Naive thymus-derived CD4-positive, alpha-beta T cell (primary cell): ENCODE measurements at regions not wholly inside any gene's neighbourhood (a gene's known extent, or its start where the extent isn't known, plus 50 kb on each side); places are given as distances from the start of the nearest gene placed in this dataset.

Experiments used
- ATAC-seq: fragments of 150-1000 bp; cut with Tn5 transposase; 2 replicates; pipeline ENCODE4 v1.10.0; 2021; ENCODE audit warnings: mild to moderate bottlenecking, moderate library complexity
- CTCF ChIA-PET: fragments of 350-600 bp; sonication (Branson Sonifier 250); formaldehyde crosslinking; loops from one replicate; lab custom pipeline; 2021; ENCODE audit warnings: antibody characterized with exemption; lab: Charles Lee
- POLR2A ChIA-PET: fragments of 350-600 bp; sonication (Branson Sonifier 250); formaldehyde crosslinking; loops from one replicate; lab custom pipeline; 2021; ENCODE audit warnings: antibody characterized with exemption, inconsistent platforms; lab: Charles Lee
- DNase-seq, 9 donors: peaks; one replicate each; pipeline versions ENCODE4 v3.0.0 to v3.0.0-alpha.2; 2020 to 2022; ENCODE audit warnings: mixed read lengths in 1 of 9
- H3K27ac ChIP-seq: one replicate; pipeline ENCODE4 v1.7.0; 2013; ENCODE audit warnings: mild to moderate bottlenecking, low read depth, low read length, moderate library complexity
- H3K27me3 ChIP-seq, 2 donors: one replicate each; pipeline ENCODE4 v1.7.0; 2013; ENCODE audit warnings: low read length in 2 of 2, mild to moderate bottlenecking in 2 of 2, moderate library complexity in 2 of 2; ENCODE audit not compliant: control insufficient read depth in 2 of 2, insufficient read depth in 2 of 2
- H3K36me3 ChIP-seq, 3 experiments: 1 replicate in 2 of 3; 2 replicates in 1 of 3; pipeline ENCODE4 v1.7.0; 2013; ENCODE audit warnings: low read length in 3 of 3, mild to moderate bottlenecking in 3 of 3, moderate library complexity in 1 of 3; ENCODE audit not compliant: insufficient read depth in 3 of 3, control insufficient read depth in 2 of 3
- H3K4me1 ChIP-seq, 2 donors: one replicate each; pipeline ENCODE4 v1.7.0; 2013; ENCODE audit warnings: low read length in 2 of 2, mild to moderate bottlenecking in 2 of 2, moderate library complexity in 1 of 2; ENCODE audit not compliant: control insufficient read depth in 2 of 2, insufficient read depth in 2 of 2
- H3K4me3 ChIP-seq: 2 replicates; pipeline ENCODE4 v1.7.0; 2013; ENCODE audit warnings: mild to moderate bottlenecking, low read length
- H3K9me3 ChIP-seq, 3 experiments: 1 replicate in 2 of 3; 2 replicates in 1 of 3; pipeline ENCODE4 v1.7.0; 2013; ENCODE audit warnings: low read length in 3 of 3; ENCODE audit not compliant: control insufficient read depth in 2 of 3
- H3K27ac Mint-ChIP-seq, 9 donors: one replicate each; pipeline ENCODE4 v1.8.0; 2020 to 2022; ENCODE audit warnings: mixed read lengths in 9 of 9, mild to moderate bottlenecking in 8 of 9, moderate library complexity in 5 of 9, inconsistent platforms in 2 of 9
- H3K27me3 Mint-ChIP-seq, 5 donors: one replicate each; pipeline ENCODE4 v1.8.0; 2021 to 2022; ENCODE audit warnings: mixed read lengths in 5 of 5, mild to moderate bottlenecking in 1 of 5
- H3K36me3 Mint-ChIP-seq, 5 donors: one replicate each; pipeline ENCODE4 v1.8.0; 2020 to 2022; ENCODE audit warnings: mixed read lengths in 5 of 5, mild to moderate bottlenecking in 3 of 5, inconsistent platforms in 1 of 5
- H3K4me1 Mint-ChIP-seq, 7 donors: one replicate each; pipeline ENCODE4 v1.8.0; 2020 to 2022; ENCODE audit warnings: mixed read lengths in 7 of 7, mild to moderate bottlenecking in 3 of 7, inconsistent platforms in 1 of 7
- H3K4me3 Mint-ChIP-seq, 10 donors: one replicate each; pipeline ENCODE4 v1.8.0; 2020 to 2022; ENCODE audit warnings: mild to moderate bottlenecking in 10 of 10, mixed read lengths in 10 of 10, moderate library complexity in 6 of 10, inconsistent platforms in 2 of 10
- H3K9me3 Mint-ChIP-seq, 11 donors: one replicate each; pipeline ENCODE4 v1.8.0; 2020 to 2022; ENCODE audit warnings: mixed read lengths in 11 of 11, mild to moderate bottlenecking in 4 of 11, inconsistent platforms in 1 of 11, moderate library complexity in 1 of 11
- intact Hi-C, 2 donors: fragments of 100-400 bp; cut with micrococcal nuclease; formaldehyde crosslinking; loops; one replicate each; pipeline ENCODE4 v1.15.1; 2023

DNA sequence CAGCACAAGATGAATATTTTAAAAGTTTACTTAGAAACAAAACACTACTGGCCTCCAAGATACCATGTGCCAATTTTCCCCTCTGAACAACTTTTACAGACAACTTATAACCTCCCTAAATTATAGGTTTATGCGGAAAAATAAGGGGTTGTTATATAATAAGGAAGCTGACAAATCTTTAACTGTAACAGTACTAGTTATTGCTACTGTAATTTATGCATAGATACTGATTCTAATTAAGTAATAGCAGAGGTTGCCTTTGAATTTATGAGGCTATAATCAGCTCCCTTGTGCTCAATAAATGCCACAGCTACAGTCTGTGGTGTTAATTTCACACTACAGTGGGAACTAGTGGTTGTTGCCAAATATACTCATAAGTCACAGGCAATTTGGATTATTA, 291.3 kb upstream of the PCSK5 start:
- H3K27ac ChIP-seq, result no peak overlapping the region
- Mint-ChIP-seq H3K4me3 (no peak overlapping the region), H3K36me3 (no peaks in the 10 kb centered on the region), H3K27ac (no peak overlapping the region), H3K9me3 (peaks cover 0 to 3% (median 0%) of the 10 kb centered on the region in 11 donors), H3K4me1 (no peaks in the 10 kb centered on the region), H3K27me3 (peaks cover 0 to 13% (median 6%) of the 10 kb centered on the region in 5 donors)
- no peaks in the 10 kb centered on the region for H3K9me3 ChIP-seq
- no peaks in the 10 kb centered on the region for H3K4me1 ChIP-seq
- ChIA-PET CTCF (no interaction called here), POLR2A (no interaction called here)
- intact Hi-C loops, result no loop called here
- H3K27me3 ChIP-seq, result no peaks in the 10 kb centered on the region
- no peaks in the 10 kb centered on the region for H3K36me3 ChIP-seq
- DNase-seq (no peak), ATAC-seq (no peak)
- H3K4me3 ChIP-seq, result no peak overlapping the region

DNA sequence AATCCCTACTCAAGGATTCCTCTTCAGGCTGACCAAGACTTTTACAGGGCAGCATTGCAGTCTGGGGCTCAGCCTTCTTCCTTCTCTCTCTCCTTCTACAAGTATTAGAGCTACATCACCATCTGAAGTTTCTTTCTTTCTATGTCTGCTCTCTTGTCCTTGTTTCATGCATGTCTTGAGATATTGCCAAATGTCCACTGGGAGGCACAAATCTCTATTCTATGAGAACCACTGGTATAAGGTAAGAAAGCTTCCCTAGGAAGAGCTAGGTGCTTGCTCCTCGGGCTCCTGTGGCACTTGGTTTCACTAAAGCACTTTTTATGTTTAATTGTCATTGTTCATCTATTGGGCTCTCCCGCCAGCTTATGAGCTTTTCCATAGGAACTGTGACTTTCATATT, 289.2 kb upstream of the PCSK5 start:
- Histone ChIP-seq H3K36me3 (no peaks in the 10 kb centered on the region), H3K9me3 (no peaks in the 10 kb centered on the region), H3K4me1 (no peaks in the 10 kb centered on the region), H3K27me3 (no peaks in the 10 kb centered on the region), H3K4me3 (no peak overlapping the region), H3K27ac (no peak overlapping the region)
- DNase-seq (no peak), ATAC-seq (no peak)
- Mint-ChIP-seq H3K9me3 (no peaks in the 10 kb centered on the region), H3K27me3 (peaks cover 0 to 15% (median 4%) of the 10 kb centered on the region in 5 donors), H3K27ac (no peak overlapping the region), H3K4me3 (no peak overlapping the region), H3K4me1 (no peaks in the 10 kb centered on the region), H3K36me3 (no peaks in the 10 kb centered on the region)
- intact Hi-C loops, result no loop called here
- CTCF ChIA-PET, result interaction anchor here (1.2 kb wide), 1 partner anchor 700 kb away, joined by 4 read pairs; no protein-coding TSS in a partner anchor
- POLR2A ChIA-PET, result no interaction called here

DNA sequence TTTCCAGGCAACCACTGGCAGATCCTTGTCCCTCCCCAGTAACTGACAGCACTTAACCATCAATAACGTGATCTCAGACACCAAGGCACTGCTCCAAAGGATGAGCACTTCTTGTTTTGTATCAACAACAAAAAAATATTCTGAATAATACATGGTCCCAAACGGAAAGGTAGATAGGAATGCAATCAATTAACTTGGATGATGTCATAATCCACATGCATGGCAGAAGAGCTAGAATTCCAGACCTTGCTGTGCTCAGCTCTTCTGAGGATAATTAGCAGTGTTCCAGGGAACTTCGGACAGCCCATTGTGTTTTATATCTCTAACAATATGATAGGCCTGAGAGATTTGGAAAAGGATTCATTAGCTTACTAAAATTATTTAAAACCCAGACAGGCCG, 288.4 kb upstream of the PCSK5 start:
- Histone ChIP-seq H3K36me3 (no peaks in the 10 kb centered on the region), H3K27ac (no peak overlapping the region), H3K4me3 (no peak overlapping the region), H3K9me3 (no peaks in the 10 kb centered on the region), H3K27me3 (no peaks in the 10 kb centered on the region), H3K4me1 (no peaks in the 10 kb centered on the region)
- intact Hi-C loops, result no loop called here
- DNase-seq (no peak), ATAC-seq (no peak)
- ChIA-PET CTCF (interaction anchor here (1.2 kb wide), 1 partner anchor 700 kb away, joined by 4 read pairs; no protein-coding TSS in a partner anchor), POLR2A (no interaction called here)
- no peaks in the 10 kb centered on the region for H3K4me1 Mint-ChIP-seq
- no peaks in the 10 kb centered on the region for H3K9me3 Mint-ChIP-seq
- no peak overlapping the region for H3K27ac Mint-ChIP-seq
- no peak overlapping the region for H3K4me3 Mint-ChIP-seq
- H3K27me3 Mint-ChIP-seq, result peaks cover 0 to 21% (median 4%) of the 10 kb centered on the region in 5 donors
- no peaks in the 10 kb centered on the region for H3K36me3 Mint-ChIP-seq

DNA sequence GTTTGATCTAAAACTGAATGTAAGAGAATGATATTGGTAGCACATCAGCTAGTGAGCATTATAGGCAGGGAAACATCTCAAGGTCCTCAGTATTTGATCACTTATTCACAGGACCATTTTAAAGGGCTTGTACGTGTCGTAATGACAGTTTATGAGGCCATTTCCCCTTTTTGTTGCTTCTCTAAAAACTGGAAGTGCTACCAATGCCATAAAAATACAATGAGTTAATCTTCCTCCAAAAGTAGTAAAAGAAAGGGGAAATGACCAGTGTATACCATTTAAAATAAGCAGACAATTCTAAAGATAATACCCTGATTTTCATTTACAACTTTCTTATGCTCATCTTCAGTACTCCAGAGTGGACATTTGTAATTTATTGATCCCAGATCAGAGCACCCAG, 285.8 kb upstream of the PCSK5 start:
- DNase-seq, result no peak
- ChIA-PET CTCF (no interaction called here), POLR2A (no interaction called here)
- Mint-ChIP-seq H3K27me3 (peaks cover 0 to 30% (median 11%) of the 10 kb centered on the region in 5 donors), H3K4me1 (no peaks in the 10 kb centered on the region), H3K27ac (no peak overlapping the region), H3K4me3 (no peak overlapping the region), H3K36me3 (no peaks in the 10 kb centered on the region), H3K9me3 (no peaks in the 10 kb centered on the region)
- peak; percentile 56 for ATAC-seq
- H3K4me1 ChIP-seq, result no peaks in the 10 kb centered on the region
- no peak overlapping the region for H3K4me3 ChIP-seq
- no peaks in the 10 kb centered on the region for H3K36me3 ChIP-seq
- no peak overlapping the region for H3K27ac ChIP-seq
- no peaks in the 10 kb centered on the region for H3K9me3 ChIP-seq
- intact Hi-C loops, result no loop called here
- H3K27me3 ChIP-seq, result no peaks in the 10 kb centered on the region

DNA sequence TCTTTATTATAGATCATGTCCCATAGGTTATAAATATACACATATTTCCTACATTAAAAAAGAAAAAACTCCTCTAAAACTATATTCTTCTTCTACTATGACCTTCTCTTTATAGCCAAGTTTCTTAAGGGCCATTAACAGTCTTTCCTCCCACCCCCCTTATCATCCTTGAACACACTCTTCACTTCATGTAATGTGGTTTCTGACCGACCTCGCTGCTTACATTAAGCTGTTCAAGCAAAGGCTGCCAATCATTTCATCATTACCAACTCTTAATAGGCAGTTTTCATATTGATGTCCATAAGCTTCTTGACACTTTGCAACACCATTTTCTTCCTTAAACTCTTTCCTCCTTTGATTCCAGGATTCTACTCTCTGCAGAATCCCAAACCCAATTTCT, 283.0 kb upstream of the PCSK5 start:
- CTCF ChIA-PET, result no interaction called here
- POLR2A ChIA-PET, result no interaction called here
- DNase-seq (no peak), ATAC-seq (no peak)
- H3K9me3 Mint-ChIP-seq, result peaks cover 0 to 6% (median 0%) of the 10 kb centered on the region in 11 donors
- H3K4me1 Mint-ChIP-seq, result no peaks in the 10 kb centered on the region
- Histone ChIP-seq H3K27me3 (no peaks in the 10 kb centered on the region), H3K9me3 (no peaks in the 10 kb centered on the region), H3K27ac (no peak overlapping the region), H3K4me3 (no peak overlapping the region), H3K36me3 (no peaks in the 10 kb centered on the region), H3K4me1 (no peaks in the 10 kb centered on the region)
- H3K27ac Mint-ChIP-seq, result no peak overlapping the region
- H3K27me3 Mint-ChIP-seq, result peaks cover 0 to 48% (median 24%) of the 10 kb centered on the region in 5 donors
- H3K4me3 Mint-ChIP-seq, result no peak overlapping the region
- peaks cover 0 to 7% (median 0%) of the 10 kb centered on the region in 5 donors for H3K36me3 Mint-ChIP-seq
- intact Hi-C loops, result no loop called here

DNA sequence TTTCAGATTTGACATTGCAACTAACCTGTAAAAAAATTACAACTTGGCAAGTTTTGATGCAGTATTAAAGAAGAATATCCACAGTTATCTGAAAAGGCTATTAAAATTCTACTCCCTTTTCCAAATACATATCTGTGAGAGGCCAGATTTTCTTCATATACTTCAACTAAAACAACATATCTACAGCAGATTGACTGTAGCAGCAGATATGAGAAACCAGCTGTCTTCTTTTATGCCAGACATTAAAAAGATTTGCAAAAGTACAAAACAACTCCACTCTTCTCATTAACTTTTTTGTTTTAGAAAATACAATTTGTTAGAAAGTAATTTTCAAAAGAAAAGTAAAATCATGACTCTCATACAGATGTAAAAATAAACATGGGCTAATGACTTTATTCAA, 281.1 kb upstream of the PCSK5 start:
- DNase-seq (no peak), ATAC-seq (no peak)
- Mint-ChIP-seq H3K9me3 (peaks cover 0 to 6% (median 0%) of the 10 kb centered on the region in 11 donors), H3K36me3 (peaks cover 0 to 7% (median 0%) of the 10 kb centered on the region in 5 donors), H3K27me3 (peaks cover 0 to 48% (median 24%) of the 10 kb centered on the region in 5 donors), H3K4me3 (no peak overlapping the region), H3K27ac (no peak overlapping the region), H3K4me1 (no peaks in the 10 kb centered on the region)
- CTCF ChIA-PET, result no interaction called here
- no peaks in the 10 kb centered on the region for H3K9me3 ChIP-seq
- intact Hi-C loops, result no loop called here
- H3K4me1 ChIP-seq, result no peaks in the 10 kb centered on the region
- POLR2A ChIA-PET, result no interaction called here
- H3K36me3 ChIP-seq, result no peaks in the 10 kb centered on the region
- H3K4me3 ChIP-seq, result no peak overlapping the region
- H3K27ac ChIP-seq, result no peak overlapping the region
- H3K27me3 ChIP-seq, result no peaks in the 10 kb centered on the region

DNA sequence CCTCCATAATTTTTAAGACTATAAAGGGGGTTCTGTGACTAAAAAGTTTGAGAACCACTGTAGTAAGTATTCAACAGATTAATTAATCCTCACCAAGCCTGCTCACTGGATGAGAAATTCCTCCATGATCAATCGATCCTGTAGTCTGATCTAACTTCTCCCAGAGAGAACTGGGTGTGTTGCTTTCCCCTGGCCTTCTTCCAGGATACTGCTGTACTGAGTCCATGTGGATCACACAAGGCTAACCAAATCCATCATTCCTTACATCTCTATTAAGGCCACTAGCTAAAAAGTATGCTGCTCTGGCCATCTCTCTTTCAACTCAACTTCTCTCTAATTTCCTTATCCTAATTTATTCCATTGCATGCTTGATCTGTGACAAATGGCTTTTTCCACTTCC, 280.2 kb upstream of the PCSK5 start:
- POLR2A ChIA-PET, result no interaction called here
- H3K4me3 ChIP-seq, result no peak overlapping the region
- CTCF ChIA-PET, result interaction anchor here (0.6 kb wide), 1 partner anchor 10 kb away, joined by 4 read pairs; no protein-coding TSS in a partner anchor
- Mint-ChIP-seq H3K36me3 (peaks cover 0 to 7% (median 0%) of the 10 kb centered on the region in 5 donors), H3K4me1 (no peaks in the 10 kb centered on the region), H3K4me3 (no peak overlapping the region), H3K27me3 (peaks cover 0 to 48% (median 26%) of the 10 kb centered on the region in 5 donors), H3K27ac (no peak overlapping the region), H3K9me3 (peaks cover 0 to 6% (median 0%) of the 10 kb centered on the region in 11 donors)
- intact Hi-C loops, result no loop called here
- ATAC-seq (no peak), DNase-seq (no peak)
- no peaks in the 10 kb centered on the region for H3K27me3 ChIP-seq
- no peak overlapping the region for H3K27ac ChIP-seq
- H3K9me3 ChIP-seq, result no peaks in the 10 kb centered on the region
- H3K4me1 ChIP-seq, result no peaks in the 10 kb centered on the region
- no peaks in the 10 kb centered on the region for H3K36me3 ChIP-seq
